ENCODE measurements at regions not wholly inside any gene's neighbourhood (a gene's known extent, or its start where the extent isn't known, plus 50 kb on each side); places are given as distances from the start of the nearest gene placed in this dataset.

DNA sequence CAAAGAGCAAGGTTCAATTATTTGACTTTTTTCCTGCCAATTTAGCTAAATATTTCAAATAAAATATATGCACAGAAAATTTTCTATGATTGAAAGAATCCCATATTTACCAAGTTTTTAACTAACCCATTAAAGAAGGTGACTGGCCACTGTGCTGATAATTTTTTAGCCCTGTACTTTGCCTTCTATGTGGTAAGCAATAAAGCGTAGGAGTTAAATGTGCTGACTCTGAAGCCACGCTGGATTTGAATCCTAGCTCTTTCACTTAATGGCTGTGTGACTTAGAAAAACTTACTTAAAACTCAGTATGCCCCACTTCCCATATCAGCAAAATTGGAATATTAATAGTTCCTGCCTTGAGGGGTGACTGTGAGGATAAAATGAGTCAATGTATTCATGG is 82.1 kb downstream of the NEUROD6 start:
- no peak for DNase-seq (ENCODE audit: low read depth)
- no peak for FAIRE-seq
- peaks cover 1% of the 10 kb centered on the region for H3K27me3 ChIP-seq (ENCODE audit: control insufficient read depth, insufficient read depth, low read length)
- no peak overlapping the region for H3K4me3 ChIP-seq (ENCODE audit: low read depth, low read length)
- no peak for TF ChIP-seq CTCF (IDR thresholded peaks at IDR 0.05; ENCODE audit: insufficient read depth, low read length, severe bottlenecking)
- no peaks in the 10 kb centered on the region for H3K36me3 ChIP-seq (ENCODE audit: control insufficient read depth, insufficient read depth, low read length)

DNA sequence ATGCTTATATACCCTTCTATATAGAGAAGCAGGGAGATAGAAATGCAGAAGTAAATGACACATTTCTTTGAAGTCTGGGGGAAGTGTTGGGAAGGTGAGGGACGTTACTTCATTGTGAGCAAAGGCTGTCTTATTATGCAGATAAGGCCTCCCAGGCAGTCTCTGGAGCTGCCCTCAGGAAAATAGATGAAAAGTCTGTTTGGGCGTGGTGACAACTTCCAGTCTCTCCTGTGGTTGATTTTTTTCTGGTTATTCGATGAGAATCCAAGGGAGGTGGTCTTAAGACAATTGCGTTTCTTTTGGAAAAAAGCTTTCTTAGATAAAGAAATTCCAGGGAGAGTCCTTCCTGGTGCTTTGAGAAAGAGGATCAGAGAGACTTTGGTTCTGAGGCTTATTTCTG is 84.0 kb downstream of the NEUROD6 start:
- Histone ChIP-seq H3K4me3 (ENCODE audit: low read depth, low read length) (no peak overlapping the region), H3K36me3 (ENCODE audit: control insufficient read depth, insufficient read depth, low read length) (no peaks in the 10 kb centered on the region), H3K27me3 (ENCODE audit: control insufficient read depth, insufficient read depth, low read length) (peaks cover 1% of the 10 kb centered on the region)
- no peak for TF ChIP-seq CTCF (IDR thresholded peaks at IDR 0.05; ENCODE audit: insufficient read depth, low read length, severe bottlenecking)
- FAIRE-seq (no peak), DNase-seq (ENCODE audit: low read depth) (no peak)

- Histone ChIP-seq H3K27me3 (ENCODE audit: control insufficient read depth, insufficient read depth, low read length) (peaks cover 1% of the 10 kb centered on the region), H3K4me3 (ENCODE audit: low read depth, low read length) (no peak overlapping the region), H3K36me3 (ENCODE audit: control insufficient read depth, insufficient read depth, low read length) (no peaks in the 10 kb centered on the region)
- no peak for DNase-seq (ENCODE audit: low read depth)
- TF ChIP-seq CTCF (IDR thresholded peaks at IDR 0.05; ENCODE audit: insufficient read depth, low read length, severe bottlenecking), result no peak
- no peak for FAIRE-seq
Observed at GRCh38 chr7:31254926-31255325, 85.6 kb downstream of the NEUROD6 start.

GRCh38 chr7:31253532-31253931 is 87.0 kb downstream of the NEUROD6 start:
- DNase-seq (ENCODE audit: low read depth) (no peak), FAIRE-seq (no peak)
- H3K4me3 ChIP-seq (ENCODE audit: low read depth, low read length), result no peak overlapping the region
- H3K27me3 ChIP-seq (ENCODE audit: control insufficient read depth, insufficient read depth, low read length), result peaks cover 1% of the 10 kb centered on the region
- TF ChIP-seq CTCF (IDR thresholded peaks at IDR 0.05; ENCODE audit: insufficient read depth, low read length, severe bottlenecking), result no peak
- no peaks in the 10 kb centered on the region for H3K36me3 ChIP-seq (ENCODE audit: control insufficient read depth, insufficient read depth, low read length)

GRCh38 chr7:31251441-31251840 is 89.1 kb downstream of the NEUROD6 start:
- DNase-seq (ENCODE audit: low read depth), result peak; percentile 47

More at GRCh38 chr7:31251441-31251840, 89.1 kb downstream of the NEUROD6 start:
- no peaks in the 10 kb centered on the region for H3K36me3 ChIP-seq (ENCODE audit: control insufficient read depth, insufficient read depth, low read length)
- no peak overlapping the region for H3K4me3 ChIP-seq (ENCODE audit: low read depth, low read length)
- peaks cover 1% of the 10 kb centered on the region for H3K27me3 ChIP-seq (ENCODE audit: control insufficient read depth, insufficient read depth, low read length)
- no peak for FAIRE-seq
- TF ChIP-seq CTCF (IDR thresholded peaks at IDR 0.05; ENCODE audit: insufficient read depth, low read length, severe bottlenecking), result no peak

Data from bronchial epithelial cell (primary cell).